Loucy (cell line): ENCODE measurements at regions not wholly inside any gene's neighbourhood (a gene's known extent, or its start where the extent isn't known, plus 50 kb on each side); places are given as distances from the start of the nearest gene placed in this dataset.

Source experiments
- H2AFZ ChIP-seq: fragments of 200-600 bp; sonication (generic); 2 replicates; pipeline ENCODE4 v1.6.0; 2016; ENCODE audit warnings: antibody characterized with exemption, mild to moderate bottlenecking, low read length, moderate library complexity
- H3F3A ChIP-seq: fragments of 200-600 bp; 2 replicates; pipeline ENCODE4 v1.6.0; 2016; ENCODE audit warnings: antibody characterized with exemption, low read depth, mild to moderate bottlenecking
- H3K27me3 ChIP-seq: fragments of 200-600 bp; sonication (generic); 2 replicates; pipeline ENCODE4 v1.6.1; 2014; ENCODE audit warnings: low read length, mild to moderate bottlenecking; ENCODE audit not compliant: insufficient read depth, poor library complexity, severe bottlenecking
- H3K36me3 ChIP-seq: fragments of 200-600 bp; sonication (generic); 2 replicates; pipeline ENCODE4 v1.6.1; 2016; ENCODE audit warnings: low read length; ENCODE audit not compliant: insufficient read depth
- H3K4me1 ChIP-seq: fragments of 200-600 bp; sonication (generic); 2 replicates; pipeline ENCODE4 v1.5.1; 2014; ENCODE audit warnings: low read length, mild to moderate bottlenecking; ENCODE audit not compliant: insufficient read depth, poor library complexity, severe bottlenecking
- H3K4me2 ChIP-seq: fragments of 200-600 bp; sonication (generic); 2 replicates; pipeline ENCODE4 v1.6.0; 2014; ENCODE audit warnings: antibody characterized with exemption, low read length, low read depth, mild to moderate bottlenecking; ENCODE audit not compliant: poor library complexity, severe bottlenecking
- H3K4me3 ChIP-seq: fragments of 200-600 bp; sonication (generic); 2 replicates; pipeline ENCODE4 v1.5.1; 2014; ENCODE audit warnings: low read length, mild to moderate bottlenecking, mixed read lengths; ENCODE audit not compliant: poor library complexity, severe bottlenecking
- H3K79me2 ChIP-seq: fragments of 200-600 bp; sonication (generic); 2 replicates; pipeline ENCODE4 v1.6.1; 2014; ENCODE audit warnings: low read length; ENCODE audit not compliant: insufficient read depth
- H3K9ac ChIP-seq: fragments of 200-600 bp; sonication (generic); 2 replicates; pipeline ENCODE4 v1.6.0; 2014; ENCODE audit warnings: mild to moderate bottlenecking, low read depth, low read length, moderate library complexity; ENCODE audit not compliant: poor library complexity, severe bottlenecking
- H3K9me2 ChIP-seq: fragments of 200-600 bp; sonication (generic); replicated peaks from 2 replicates; pipeline ENCODE4 v1.6.1; 2016; ENCODE audit warnings: low read depth, low read length, mixed read lengths
- H3K9me3 ChIP-seq: fragments of 200-600 bp; sonication (generic); 2 replicates; pipeline ENCODE4 v1.6.1; 2014; ENCODE audit warnings: mild to moderate bottlenecking, antibody characterized with exemption, low read length, low read depth; ENCODE audit not compliant: insufficient read depth
- H4K20me1 ChIP-seq: fragments of 200-600 bp; sonication (generic); 2 replicates; pipeline ENCODE4 v1.6.0; 2014; ENCODE audit warnings: antibody characterized with exemption, low read length, mild to moderate bottlenecking; ENCODE audit not compliant: insufficient read depth, poor library complexity, severe bottlenecking
- CTCF ChIP-seq: fragments of 200-600 bp; sonication (generic); conservative IDR thresholded peaks from 2 replicates; pipeline ENCODE4 v1.5.1; 2014; ENCODE audit warnings: mild to moderate bottlenecking, antibody characterized with exemption, low read length
- EZH2phosphoT487 ChIP-seq: fragments of 200-600 bp; IDR thresholded peaks from 2 replicates; pipeline ENCODE4 v1.6.1; 2018; ENCODE audit warnings: antibody characterized with exemption, mild to moderate bottlenecking, moderate library complexity, borderline replicate concordance

GRCh38 chr13:80093888-80094287 lies 247.0 kb downstream of the SPRY2 start:
- H3K9me3 ChIP-seq: no peaks in the 10 kb centered on the region
- H3K9ac ChIP-seq: no peak overlapping the region
- TF ChIP-seq CTCF (no peak), EZH2phosphoT487 (no peak)
- no peak overlapping the region for H3K4me3 ChIP-seq
- no peaks in the 10 kb centered on the region for H3K27me3 ChIP-seq
- no peaks in the 10 kb centered on the region for H3K4me1 ChIP-seq
- H4K20me1 ChIP-seq: no peaks in the 10 kb centered on the region
- H3F3A ChIP-seq: no peaks in the 10 kb centered on the region
- H3K9me2 ChIP-seq: no peaks in the 10 kb centered on the region
- no peak overlapping the region for H2AFZ ChIP-seq
- H3K36me3 ChIP-seq: no peaks in the 10 kb centered on the region
- H3K79me2 ChIP-seq: no peaks in the 10 kb centered on the region
- H3K4me2 ChIP-seq: no peak overlapping the region

- TF ChIP-seq EZH2phosphoT487 (no peak), CTCF (no peak)
- H3K27me3 ChIP-seq: no peaks in the 10 kb centered on the region
- no peak overlapping the region for H3K9ac ChIP-seq
- H3K4me2 ChIP-seq: no peak overlapping the region
- H3K4me3 ChIP-seq: no peak overlapping the region
- H3F3A ChIP-seq: no peaks in the 10 kb centered on the region
- H3K9me3 ChIP-seq: no peaks in the 10 kb centered on the region
- H3K79me2 ChIP-seq: no peaks in the 10 kb centered on the region
- no peaks in the 10 kb centered on the region; the same call in 1 of the 2 replicates for H3K9me2 ChIP-seq
- H2AFZ ChIP-seq: no peak overlapping the region
- no peaks in the 10 kb centered on the region for H3K4me1 ChIP-seq
- no peaks in the 10 kb centered on the region for H3K36me3 ChIP-seq
- no peaks in the 10 kb centered on the region for H4K20me1 ChIP-seq
Observed at GRCh38 chr13:80086304-80086721, 254.6 kb downstream of the SPRY2 start.

- H2AFZ ChIP-seq: no peak overlapping the region
- H3K4me1 ChIP-seq: no peaks in the 10 kb centered on the region
- no peaks in the 10 kb centered on the region for H3K9me3 ChIP-seq
- no peak overlapping the region for H3K4me3 ChIP-seq
- no peak for TF ChIP-seq EZH2phosphoT487
- no peak for TF ChIP-seq CTCF
- no peak overlapping the region for H3K9ac ChIP-seq
- H3K9me2 ChIP-seq: no peaks in the 10 kb centered on the region; the same call in 1 of the 2 replicates
- no peaks in the 10 kb centered on the region for H3K27me3 ChIP-seq
- H3F3A ChIP-seq: no peaks in the 10 kb centered on the region
- H3K36me3 ChIP-seq: no peaks in the 10 kb centered on the region
- H3K4me2 ChIP-seq: no peak overlapping the region
- no peaks in the 10 kb centered on the region for H4K20me1 ChIP-seq
- H3K79me2 ChIP-seq: no peaks in the 10 kb centered on the region
Observed at GRCh38 chr13:80083853-80084676, 256.9 kb downstream of the SPRY2 start.
